NCI-H146 treated with DMSO at 0.1 percent for 48 hours (cell line): ENCODE measurements at regions not wholly inside any gene's neighbourhood (a gene's known extent, or its start where the extent isn't known, plus 50 kb on each side); places are given as distances from the start of the nearest gene placed in this dataset.

ENCODE experiments used
- DNase-seq: peaks from one replicate; lab custom pipeline; 2025; ENCODE audit not compliant: unreplicated experiment; lab: John Stamatoyannopoulos, UW

- peak; percentile 92 for DNase-seq
Observed at GRCh38 chr9:117487555-117488175, 72.8 kb upstream of the ASTN2 start.

- no peak for DNase-seq
Observed at GRCh38 chr9:117486426-117486825, 71.6 kb upstream of the ASTN2 start.

GRCh38 chr9:117485176-117485575 lies 70.3 kb upstream of the ASTN2 start:
- DNase-seq = no peak

- no peak for DNase-seq
Observed at GRCh38 chr9:117480729-117481128, 65.9 kb upstream of the ASTN2 start.

- DNase-seq = no peak
Observed at GRCh38 chr9:117480253-117480652, 65.4 kb upstream of the ASTN2 start.

- no peak for DNase-seq
Observed at GRCh38 chr9:117473293-117473692, 58.4 kb upstream of the ASTN2 start.

- no peak for DNase-seq
Observed at GRCh38 chr9:117470902-117471301, 56.0 kb upstream of the ASTN2 start.

- no peak for DNase-seq
Observed at GRCh38 chr9:117470455-117470854, 55.6 kb upstream of the ASTN2 start.

GRCh38 chr9:117466111-117466510 lies 51.3 kb upstream of the ASTN2 start:
- DNase-seq = no peak

- DNase-seq = no peak
Observed at GRCh38 chr9:117465706-117466105, 50.8 kb upstream of the ASTN2 start.

GRCh38 chr9:117464941-117465616 lies 50.2 kb upstream of the ASTN2 start:
- DNase-seq = no peak
